ENCODE measurements at regions not wholly inside any gene's neighbourhood (a gene's known extent, or its start where the extent isn't known, plus 50 kb on each side); places are given as distances from the start of the nearest gene placed in this dataset.
"Not testable (repeated sequence)": the region's sequence is repeated elsewhere in the genome, so short reads cannot be mapped to it uniquely, and the experiment has no call there.

GRCh38 chr15:87752250-87752951 lies 504.1 kb downstream of the NTRK3 start:
- intact Hi-C loops (cut with micrococcal nuclease) = no loop called here

DNA sequence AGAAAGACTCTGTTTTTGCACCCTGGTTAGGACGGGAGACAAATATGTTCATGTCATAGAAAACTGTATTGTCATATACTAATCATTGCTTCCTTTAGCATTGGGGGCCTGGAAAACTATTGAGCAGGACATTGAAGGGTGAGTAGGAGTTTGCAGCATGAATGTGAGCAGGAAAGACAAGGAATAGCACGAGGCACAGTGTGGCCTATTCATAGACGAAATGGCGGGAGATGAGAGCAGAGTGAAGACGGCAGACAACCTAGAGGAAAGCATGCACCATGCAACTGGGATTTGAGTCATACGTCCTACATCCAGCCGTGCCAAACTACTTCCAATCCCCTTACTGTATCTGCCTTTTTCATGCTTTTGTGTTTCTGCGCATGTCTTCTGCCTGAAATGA lies 508.1 kb downstream of the NTRK3 start:
- intact Hi-C loops (cut with micrococcal nuclease) = no loop called here

DNA sequence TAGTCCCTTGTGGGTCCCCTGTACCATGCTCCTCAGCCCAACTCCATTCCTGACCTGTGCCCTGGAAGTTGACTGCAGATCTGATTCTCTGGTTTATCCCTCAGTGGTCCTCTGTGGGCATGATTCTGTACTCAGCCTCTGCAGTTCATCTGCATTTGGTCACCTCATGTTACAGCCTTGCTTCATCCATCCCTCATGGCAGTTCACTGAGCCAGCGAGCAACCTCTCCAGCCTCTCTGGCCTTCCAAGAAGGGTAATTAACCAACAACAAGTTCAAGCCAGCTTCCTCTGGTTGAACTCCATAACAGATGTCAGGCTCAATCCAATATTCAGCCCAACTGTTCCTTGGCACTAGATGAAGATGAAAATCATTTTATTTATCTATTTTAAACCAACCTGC lies 509.5 kb downstream of the NTRK3 start:
- intact Hi-C loops (cut with micrococcal nuclease) = no loop called here

DNA sequence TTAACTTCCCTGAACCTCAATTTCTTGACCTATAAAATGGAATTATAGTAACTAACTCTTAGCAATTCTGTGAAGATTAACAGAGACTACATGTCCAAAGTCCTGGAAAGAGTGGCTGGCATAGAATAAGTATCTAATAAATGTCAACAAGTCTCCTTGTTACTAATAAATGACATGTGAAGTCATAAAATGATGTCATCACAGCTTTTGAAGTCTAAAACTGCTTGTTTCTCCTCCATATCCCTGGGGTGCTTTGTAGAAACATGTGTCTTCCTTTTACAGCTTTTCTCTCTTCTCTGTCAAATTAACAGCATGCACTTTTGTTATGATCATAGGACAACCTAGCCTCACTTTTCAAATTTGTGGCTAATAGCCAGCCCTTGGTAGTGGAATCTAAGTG lies 510.2 kb downstream of the NTRK3 start:
- intact Hi-C loops (cut with micrococcal nuclease) = no loop called here

- intact Hi-C loops (cut with micrococcal nuclease) = no loop called here
Observed at GRCh38 chr15:87744815-87745214, 511.7 kb downstream of the NTRK3 start.

DNA sequence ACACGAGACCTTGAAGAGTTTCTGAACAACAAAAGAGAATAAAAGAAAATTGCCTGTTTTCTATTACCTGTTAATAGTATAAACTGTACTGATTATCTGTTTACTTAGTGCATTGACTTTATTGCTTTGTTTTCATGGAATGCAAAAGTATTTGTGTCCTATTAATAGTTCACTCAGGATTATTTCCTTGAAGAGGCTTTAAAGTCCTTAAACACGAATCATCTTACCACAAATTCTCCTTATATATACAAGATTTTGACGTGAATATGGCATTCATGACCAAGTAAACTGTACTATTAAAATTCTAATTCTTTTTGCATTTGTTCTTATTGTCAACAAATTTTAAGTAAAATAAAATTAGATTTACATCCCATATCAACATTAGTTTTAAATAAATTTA lies 513.0 kb downstream of the NTRK3 start:
- intact Hi-C loops (cut with micrococcal nuclease) = no loop called here

- intact Hi-C loops (cut with micrococcal nuclease) = no loop called here
Observed at GRCh38 chr15:87741350-87741749, 515.2 kb downstream of the NTRK3 start.

- intact Hi-C loops (cut with micrococcal nuclease) = no loop called here
Observed at GRCh38 chr15:87740655-87741344, 515.7 kb downstream of the NTRK3 start.

DNA sequence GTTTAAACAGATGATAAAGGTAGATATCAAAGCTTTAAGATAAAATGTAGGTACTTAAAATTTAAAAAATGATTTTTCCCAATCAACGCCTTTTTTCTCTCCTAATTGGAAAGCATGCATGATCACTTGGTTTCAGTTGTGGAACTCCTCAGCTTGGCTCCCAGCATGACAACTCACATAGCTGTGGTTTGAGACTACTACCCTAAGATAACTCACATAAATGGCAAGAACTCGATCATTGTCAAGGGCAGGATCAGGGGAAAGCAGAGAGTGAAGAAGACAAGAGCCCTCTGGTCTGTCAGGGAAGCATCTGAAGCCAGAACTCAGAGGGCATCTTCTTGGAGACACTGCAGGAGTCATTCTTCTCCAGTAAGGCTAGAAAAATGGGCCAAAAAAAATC lies 516.7 kb downstream of the NTRK3 start:
- intact Hi-C loops (cut with micrococcal nuclease) = no loop called here

DNA sequence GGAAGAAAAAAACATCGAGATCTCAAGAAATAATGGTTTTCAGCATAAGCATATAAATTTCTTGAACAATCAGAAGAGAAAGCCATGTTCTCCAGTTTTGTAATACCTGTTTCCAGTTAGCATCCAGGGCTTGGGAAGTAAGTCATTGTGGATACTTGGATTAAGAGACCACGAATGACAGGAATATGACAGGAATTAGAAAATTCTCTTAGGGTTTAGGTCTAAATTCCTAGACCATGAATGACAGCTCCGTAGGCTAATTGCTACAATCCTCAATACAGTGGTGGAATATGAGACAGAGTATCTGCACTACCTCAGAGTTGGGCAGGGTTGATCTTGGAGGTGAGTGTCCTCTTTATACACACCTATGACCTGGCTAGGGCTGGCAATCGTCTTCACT lies 517.5 kb downstream of the NTRK3 start:
- intact Hi-C loops (cut with micrococcal nuclease) = no loop called here

- intact Hi-C loops (cut with micrococcal nuclease) = not testable (repeated sequence)
Observed at GRCh38 chr15:87737460-87737859, 519.1 kb downstream of the NTRK3 start.

DNA sequence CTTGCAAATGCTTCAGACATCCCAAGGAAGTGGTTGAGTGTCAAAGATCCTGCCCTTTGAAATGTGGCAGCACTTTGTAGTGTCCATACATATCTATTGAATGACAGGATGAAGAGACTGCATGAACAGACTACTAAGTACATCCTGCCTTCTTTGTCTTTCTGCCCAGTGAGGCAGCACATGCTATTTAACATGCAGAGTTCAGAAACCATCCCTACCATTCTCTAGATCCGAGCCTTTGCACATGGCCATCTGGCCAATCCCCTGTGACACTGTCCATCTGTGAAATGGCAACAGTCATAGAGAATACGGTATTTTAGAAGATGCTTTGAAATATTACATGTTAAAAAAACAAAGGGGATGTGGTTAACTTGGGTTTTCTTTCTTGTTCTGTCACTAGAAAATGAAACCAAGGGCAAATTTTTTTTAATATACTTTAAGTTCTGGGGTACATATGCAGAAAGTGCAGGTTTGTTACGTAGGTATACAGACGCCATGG lies 519.6 kb downstream of the NTRK3 start:
- intact Hi-C loops (cut with micrococcal nuclease) = no loop called here

DNA sequence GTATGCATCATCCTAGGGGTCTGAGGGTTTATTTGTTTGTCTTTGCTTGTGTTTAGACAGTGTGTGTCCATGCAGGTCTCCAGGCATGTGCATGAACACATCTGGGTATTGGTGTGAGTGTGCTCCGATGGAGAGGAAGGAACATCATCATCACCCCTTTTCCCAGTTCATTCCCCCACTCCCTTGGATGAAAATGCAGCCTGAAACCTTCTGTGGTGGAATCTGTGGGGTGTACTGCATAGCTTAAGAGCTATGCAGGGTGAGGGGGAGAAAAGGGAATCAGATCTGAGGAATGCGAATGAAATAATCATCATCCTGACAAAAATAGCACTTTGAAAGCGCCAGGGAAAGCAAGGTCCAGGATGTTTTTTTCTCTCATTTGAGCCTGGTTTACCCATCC lies 520.1 kb downstream of the NTRK3 start:
- intact Hi-C loops (cut with micrococcal nuclease) = no loop called here

DNA sequence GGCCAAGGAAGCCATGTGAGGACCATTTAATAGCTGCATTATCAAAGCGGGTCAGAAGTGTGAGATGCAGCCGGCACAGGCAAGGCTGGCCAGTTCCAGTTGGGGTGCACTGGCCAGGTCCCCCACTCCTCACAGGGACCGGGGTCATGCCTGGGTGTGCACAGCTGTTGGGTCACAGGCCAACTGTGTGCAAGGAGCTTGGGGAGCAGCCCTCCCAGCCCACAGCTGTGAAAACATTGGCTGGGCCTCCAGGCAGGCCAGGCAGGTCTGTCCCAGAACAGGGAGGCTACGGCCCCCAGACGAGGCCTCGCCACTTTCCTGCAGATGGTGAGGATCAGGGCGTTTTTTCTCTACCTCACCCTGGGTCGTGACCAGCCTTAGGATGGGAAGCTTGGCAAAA lies 521.0 kb downstream of the NTRK3 start:
- intact Hi-C loops (cut with micrococcal nuclease) = no loop called here

GRCh38 chr15:87734571-87735373 lies 521.8 kb downstream of the NTRK3 start:
- intact Hi-C loops (cut with micrococcal nuclease) = no loop called here

GRCh38 chr15:87733977-87734376 lies 522.6 kb downstream of the NTRK3 start:
- intact Hi-C loops (cut with micrococcal nuclease) = no loop called here

- intact Hi-C loops (cut with micrococcal nuclease) = no loop called here
Observed at GRCh38 chr15:87733541-87733941, 523.0 kb downstream of the NTRK3 start.

- intact Hi-C loops (cut with micrococcal nuclease) = no loop called here
Observed at GRCh38 chr15:87732976-87733375, 523.6 kb downstream of the NTRK3 start.

DNA sequence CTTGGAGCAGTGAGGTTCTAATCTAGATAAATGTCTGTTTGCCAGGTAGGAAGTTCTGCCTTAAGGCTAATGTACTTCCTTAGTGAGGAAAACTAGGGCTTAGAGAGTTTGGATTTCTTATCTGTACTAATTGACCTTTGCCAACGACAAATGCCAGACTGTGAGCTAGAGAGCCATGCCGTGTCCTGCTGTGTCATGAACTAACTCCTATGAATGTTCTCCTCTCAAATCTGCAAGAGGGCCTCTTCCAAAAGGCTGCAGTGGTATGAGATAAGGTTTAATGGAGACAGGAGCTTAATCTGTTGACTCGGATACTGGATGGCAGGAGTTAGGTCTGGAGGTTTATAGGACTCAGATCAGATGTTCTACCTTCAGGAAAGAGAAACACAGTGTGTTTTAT lies 524.9 kb downstream of the NTRK3 start:
- intact Hi-C loops (cut with micrococcal nuclease) = no loop called here

DNA sequence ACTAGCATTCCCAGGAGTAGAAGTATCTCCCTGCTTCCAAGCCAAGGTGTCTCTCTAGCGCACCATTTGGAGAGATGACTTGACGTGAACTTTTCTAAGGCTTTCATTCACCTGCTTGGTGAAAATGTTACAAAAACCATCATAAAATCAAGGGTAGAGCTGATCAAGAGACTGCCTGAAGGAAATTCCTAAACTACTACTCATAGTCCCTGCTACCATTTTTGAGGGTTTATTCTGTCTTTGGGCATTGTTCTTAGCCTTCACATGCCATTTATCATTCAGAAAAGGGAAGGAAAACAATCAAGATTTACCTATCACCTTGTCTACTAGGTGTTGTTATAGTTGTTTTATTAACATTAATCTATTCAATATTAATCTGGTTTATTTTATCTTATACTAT lies 525.8 kb downstream of the NTRK3 start:
- intact Hi-C loops (cut with micrococcal nuclease) = no loop called here

DNA sequence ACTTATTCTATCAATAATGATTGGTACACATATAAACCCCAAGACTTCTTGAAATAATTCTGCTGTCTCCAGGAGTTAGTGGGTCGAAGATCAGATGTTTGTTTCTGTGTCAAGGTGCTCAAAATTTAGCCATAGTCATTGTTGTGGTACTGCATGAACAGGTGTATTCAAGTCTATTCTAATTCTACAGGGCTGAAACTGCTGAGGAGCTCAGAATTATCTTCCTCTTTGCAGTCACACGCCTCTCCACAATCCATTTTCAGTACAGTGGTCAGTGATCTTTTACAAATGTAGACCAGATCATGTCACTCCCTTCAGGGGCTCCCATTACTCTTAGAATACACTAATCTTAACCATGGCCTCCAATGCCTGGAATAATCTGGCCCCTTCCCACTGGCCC lies 527.5 kb downstream of the NTRK3 start:
- intact Hi-C loops (cut with micrococcal nuclease) = no loop called here

DNA sequence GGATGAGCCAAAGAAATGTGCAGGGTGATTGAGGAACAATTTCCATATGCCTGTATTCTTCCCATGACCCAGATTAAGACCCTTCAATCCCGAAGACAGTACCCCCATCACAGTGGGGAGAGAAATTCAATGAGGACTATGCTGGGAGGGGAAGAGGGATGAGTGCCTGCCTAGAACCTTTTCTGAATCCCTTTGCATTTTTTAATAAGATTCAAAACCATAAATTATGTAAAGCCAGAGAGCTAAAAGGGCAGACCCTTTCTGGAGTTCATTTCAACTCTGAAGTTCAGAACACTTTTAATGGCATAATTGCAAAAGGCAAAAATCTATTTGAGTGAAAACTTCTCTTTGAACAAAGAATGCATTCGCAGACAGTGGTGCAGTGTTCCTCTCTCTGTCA lies 529.5 kb downstream of the NTRK3 start:
- intact Hi-C loops (cut with micrococcal nuclease) = no loop called here
